Hematopoietic multipotent progenitor cell treated with erythropoietin and hydrocortisone succinate and interleukin-3 and kit ligand, for 6 days (in vitro differentiated cells): ENCODE measurements at regions not wholly inside any gene's neighbourhood (a gene's known extent, or its start where the extent isn't known, plus 50 kb on each side); places are given as distances from the start of the nearest gene placed in this dataset.

Source experiments
- DNase-seq: peaks from one replicate; pipeline ENCODE4 v3.0.0-alpha.2; 2015

- no peak for DNase-seq
These were observed 50.2 kb upstream of the BCL11A start for GRCh38 chr2:60603533-60604190.

GRCh38 chr2:60604486-60605064 is 51.1 kb upstream of the BCL11A start:
- no peak for DNase-seq

- no peak for DNase-seq
These were observed 52.4 kb upstream of the BCL11A start for GRCh38 chr2:60605866-60606265.

- DNase-seq: no peak
These were observed 55.2 kb upstream of the BCL11A start for GRCh38 chr2:60608679-60609078.

- DNase-seq: peak; percentile 53
These were observed 58.6 kb upstream of the BCL11A start for GRCh38 chr2:60612033-60612432.

GRCh38 chr2:60614319-60614718 is 60.9 kb upstream of the BCL11A start:
- no peak for DNase-seq

GRCh38 chr2:60621688-60622429 is 68.4 kb upstream of the BCL11A start:
- DNase-seq: no peak

GRCh38 chr2:60623040-60623439 is 69.6 kb upstream of the BCL11A start:
- DNase-seq: no peak

GRCh38 chr2:60627412-60627811 is 74.0 kb upstream of the BCL11A start:
- no peak for DNase-seq

GRCh38 chr2:60628026-60628425 is 74.6 kb upstream of the BCL11A start:
- peak; percentile 84 for DNase-seq

GRCh38 chr2:60628615-60629304 is 75.3 kb upstream of the BCL11A start:
- no peak for DNase-seq

GRCh38 chr2:60629305-60629662 is 75.8 kb upstream of the BCL11A start:
- DNase-seq: no peak

- DNase-seq: no peak
These were observed 76.4 kb upstream of the BCL11A start for GRCh38 chr2:60629801-60630385.

GRCh38 chr2:60633615-60634014 is 80.2 kb upstream of the BCL11A start:
- no peak for DNase-seq

- no peak for DNase-seq
These were observed 81.0 kb upstream of the BCL11A start for GRCh38 chr2:60634438-60634837.

- DNase-seq: peak; percentile 92
These were observed 88.6 kb upstream of the BCL11A start for GRCh38 chr2:60641811-60642788.

GRCh38 chr2:60643747-60644146 is 90.3 kb upstream of the BCL11A start:
- DNase-seq: no peak

GRCh38 chr2:60644951-60645350 is 91.5 kb upstream of the BCL11A start:
- DNase-seq: no peak

- no peak for DNase-seq
These were observed 94.7 kb upstream of the BCL11A start for GRCh38 chr2:60648191-60648590.

GRCh38 chr2:60649721-60650120 is 96.3 kb upstream of the BCL11A start:
- DNase-seq: no peak

- DNase-seq: no peak
These were observed 99.4 kb upstream of the BCL11A start for GRCh38 chr2:60652832-60653340.

- no peak for DNase-seq
These were observed 98.4 kb upstream of the PAPOLG start for GRCh38 chr2:60657673-60658072.
